Activated CD4-positive, alpha-beta T cell treated with anti-CD3 and anti-CD28 coated beads, Interleukin-10, Interleukin-2, amounts not matched to agents 100 ng/mL and 50 ng/mL, durations not matched to agents 16 hours and 8 hours (primary cell): ENCODE measurements at regions not wholly inside any gene's neighbourhood (a gene's known extent, or its start where the extent isn't known, plus 50 kb on each side); places are given as distances from the start of the nearest gene placed in this dataset.
"Not testable (repeated sequence)": the region's sequence is repeated elsewhere in the genome, so short reads cannot be mapped to it uniquely, and the experiment has no call there.

Experiments
- DNase-seq: peaks from one replicate; pipeline ENCODE4 v3.0.0-alpha.2; 2020

DNA sequence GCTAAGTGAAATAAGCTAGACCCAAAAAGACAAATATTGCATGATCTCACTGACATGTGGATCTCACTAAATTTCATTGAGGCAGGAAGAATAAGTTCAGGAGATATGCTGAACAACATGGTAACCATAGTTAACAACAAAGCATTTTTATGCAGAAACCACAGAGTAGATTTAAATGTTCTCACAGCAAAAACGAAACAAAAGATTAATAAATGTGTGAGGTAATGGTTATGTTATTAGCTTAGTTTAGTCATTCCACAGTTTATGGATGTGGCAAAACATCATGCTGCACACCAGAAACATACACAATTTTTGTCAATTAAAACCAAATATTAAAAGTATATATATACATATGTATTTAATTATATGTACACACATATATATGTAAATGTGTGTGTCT is 765.8 kb downstream of the SLITRK5 start:
- no peak for DNase-seq

DNA sequence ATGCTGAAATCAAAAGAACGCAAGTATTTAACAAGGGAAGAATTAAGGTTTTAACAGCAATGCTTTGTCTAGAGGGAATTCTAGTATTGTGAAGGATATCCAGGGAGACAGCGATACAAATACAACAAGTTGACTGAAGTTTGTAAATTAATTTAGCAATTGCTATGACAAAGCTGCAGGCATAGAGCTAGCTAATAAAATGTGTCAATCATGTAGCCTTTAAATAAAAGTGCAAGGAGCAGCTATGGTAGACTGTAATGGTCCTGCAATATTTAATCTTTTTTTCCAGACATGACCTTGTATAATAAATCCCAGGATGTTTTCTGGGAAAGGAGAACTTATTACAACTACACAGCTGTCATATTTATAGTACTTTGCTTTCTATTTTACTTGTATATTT is 779.3 kb downstream of the SLITRK5 start:
- DNase-seq: no peak

- no peak for DNase-seq
These were observed 785.0 kb downstream of the SLITRK5 start for GRCh38 chr13:88456151-88456550.

- DNase-seq: no peak
These were observed 788.2 kb downstream of the SLITRK5 start for GRCh38 chr13:88459331-88459730.

DNA sequence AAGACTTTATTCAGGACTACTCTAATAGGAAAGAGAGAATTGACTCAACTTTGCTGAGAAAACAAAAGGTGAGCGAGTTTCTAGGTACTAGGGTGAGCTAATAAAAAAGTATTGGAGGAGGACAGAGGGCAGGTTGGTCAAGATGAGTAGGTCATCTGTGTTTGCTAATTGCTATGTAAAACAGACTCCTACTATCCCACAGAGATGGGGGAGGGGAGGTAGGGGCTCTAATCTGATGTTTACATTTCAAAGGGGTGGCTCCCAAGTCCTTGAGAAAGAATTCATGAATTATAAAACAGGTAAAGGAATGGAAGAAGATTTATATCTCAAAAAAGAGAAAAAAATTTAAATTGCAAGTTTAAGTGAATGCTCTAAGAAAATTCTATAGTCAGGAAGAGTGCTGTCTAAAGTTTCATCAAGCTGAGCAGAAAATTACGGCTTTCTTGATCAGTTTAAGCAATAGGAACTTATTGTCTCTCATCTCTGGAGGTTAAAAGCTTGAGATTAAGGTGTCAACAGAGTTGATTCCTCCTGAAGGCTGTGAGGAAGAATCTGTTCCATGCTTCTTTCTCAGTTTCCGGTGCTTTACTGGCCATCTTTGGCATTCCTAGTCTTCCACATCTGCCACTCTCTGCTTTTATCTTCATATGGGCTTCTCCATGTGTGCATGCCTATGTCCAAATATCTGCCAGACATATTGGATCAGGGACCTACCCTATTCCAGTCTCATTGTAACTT is 790.3 kb downstream of the SLITRK5 start:
- DNase-seq: no peak

DNA sequence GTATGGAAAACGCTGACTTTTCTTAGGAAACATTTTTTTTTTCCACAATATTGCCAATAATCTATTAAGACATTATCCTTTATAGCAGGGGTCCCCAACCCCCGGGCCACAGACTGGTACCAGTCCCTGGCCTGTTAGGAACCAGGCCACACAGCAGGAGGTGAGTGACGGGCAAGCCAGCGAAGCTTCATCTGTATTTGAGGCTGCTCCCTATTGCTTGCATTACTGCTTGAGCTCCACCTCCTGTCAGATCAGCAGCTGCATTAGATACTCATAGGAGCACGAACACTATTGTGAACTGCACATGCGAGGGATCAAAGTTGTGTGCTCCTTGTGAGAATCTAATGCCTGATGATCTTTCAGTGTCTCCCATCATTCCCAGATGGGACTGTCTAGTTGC is 793.7 kb downstream of the SLITRK5 start:
- no peak for DNase-seq

DNA sequence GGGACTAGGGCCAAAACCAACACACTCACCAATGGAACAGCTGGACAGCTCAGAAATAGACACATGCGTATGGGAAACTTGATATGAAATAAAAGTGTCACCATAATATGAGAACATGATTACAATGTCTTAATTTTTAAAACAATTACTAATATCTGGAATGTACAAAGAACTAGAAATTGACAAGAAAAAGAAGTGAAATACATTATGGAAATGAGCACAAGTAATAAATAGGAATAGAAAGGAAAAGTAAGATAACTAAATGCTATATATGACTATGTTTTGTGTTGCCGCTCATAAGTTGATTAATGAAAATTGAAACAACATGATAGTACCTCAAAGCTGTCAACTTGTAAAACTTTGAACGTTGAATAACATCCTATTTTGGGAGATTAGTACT is 801.1 kb downstream of the SLITRK5 start:
- no peak for DNase-seq

- DNase-seq: no peak
These were observed 812.0 kb downstream of the SLITRK5 start for GRCh38 chr13:88483202-88483601.

GRCh38 chr13:88507909-88508308 is 836.7 kb downstream of the SLITRK5 start:
- no peak for DNase-seq

DNA sequence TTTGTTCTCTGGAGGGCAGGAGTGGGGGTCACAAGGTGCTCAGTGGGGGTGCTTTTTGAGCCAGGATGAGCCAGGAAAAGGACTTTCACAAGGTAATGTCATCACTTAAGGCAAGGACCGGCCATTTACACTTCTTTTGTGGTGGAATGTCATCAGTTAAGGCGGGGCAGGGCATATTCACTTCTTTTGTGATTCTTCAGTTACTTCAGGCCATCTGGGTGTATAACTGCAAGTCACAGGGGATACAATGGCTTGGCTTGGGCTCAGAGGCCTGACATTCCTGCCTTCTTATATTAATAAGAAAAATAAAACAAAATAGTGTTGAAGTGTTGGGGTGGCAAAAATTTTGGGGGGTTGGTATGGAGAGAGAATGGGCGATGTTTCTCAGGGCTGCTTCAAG is 841.8 kb downstream of the SLITRK5 start:
- not testable (repeated sequence) for DNase-seq

DNA sequence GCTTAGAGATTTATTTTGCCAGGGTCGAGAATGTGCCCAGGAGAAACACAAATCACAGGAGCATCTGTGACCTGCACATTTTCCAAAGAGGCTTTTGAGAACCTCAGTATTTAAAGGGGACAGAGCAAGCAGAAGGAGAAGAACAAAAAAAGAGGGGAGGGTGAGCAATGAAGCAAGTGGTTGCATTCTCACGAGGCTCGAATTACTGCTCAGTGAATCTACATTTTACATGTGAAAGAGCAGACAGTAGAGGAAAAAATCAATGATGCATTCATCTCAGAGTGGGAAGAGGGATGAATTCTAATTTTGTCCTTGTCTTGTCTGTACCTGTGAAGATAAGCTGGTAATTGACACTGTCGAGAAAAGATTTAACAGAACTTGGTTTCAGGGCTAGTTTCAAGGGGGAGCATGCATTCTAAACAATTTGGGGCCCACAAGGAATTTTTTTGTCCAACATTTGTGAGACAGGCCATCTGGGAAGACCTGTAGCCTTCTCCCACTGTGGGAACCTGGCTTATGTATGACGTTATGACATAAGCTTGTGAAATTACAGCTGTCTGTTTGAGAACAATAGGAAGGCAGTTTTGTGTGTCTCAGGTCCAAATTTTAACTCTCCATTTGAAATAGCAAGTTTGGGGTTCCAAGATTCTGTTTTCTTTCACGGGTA is 855.1 kb downstream of the SLITRK5 start:
- no peak for DNase-seq

DNA sequence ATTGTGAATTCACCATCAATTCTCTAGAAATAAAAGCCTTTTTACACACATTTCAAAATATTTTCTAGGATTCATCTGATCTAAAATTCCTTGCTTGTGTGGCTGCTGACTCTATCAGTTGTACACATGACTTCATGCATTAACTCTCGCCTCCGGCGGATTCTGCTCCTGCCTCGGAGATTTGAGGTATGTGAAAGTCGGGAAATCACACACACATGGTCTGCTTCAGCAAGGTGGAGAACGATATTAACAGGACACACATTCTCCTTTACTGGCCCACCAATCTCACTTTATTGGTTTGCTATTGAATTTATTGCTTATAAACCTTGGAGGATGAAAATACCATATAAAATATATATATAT is 855.7 kb downstream of the SLITRK5 start:
- DNase-seq: no peak

DNA sequence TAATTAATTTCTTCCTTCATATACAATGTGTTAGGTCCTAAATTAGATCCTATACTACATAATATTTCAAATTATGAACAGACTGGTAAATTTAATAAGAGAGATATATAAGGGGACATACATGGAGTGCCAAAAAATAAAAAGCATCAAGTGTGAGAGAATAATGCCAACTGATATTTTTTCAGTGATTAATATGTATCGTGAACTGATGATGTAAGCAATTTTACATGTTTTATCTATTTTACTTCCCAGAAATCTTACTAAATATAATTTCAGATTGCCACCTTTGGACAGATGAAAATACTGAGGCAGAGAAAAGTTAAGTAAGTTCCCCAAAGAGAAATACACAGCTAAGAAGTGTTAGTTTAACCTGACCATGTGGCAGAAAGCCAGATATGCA is 870.8 kb downstream of the SLITRK5 start:
- DNase-seq: no peak

DNA sequence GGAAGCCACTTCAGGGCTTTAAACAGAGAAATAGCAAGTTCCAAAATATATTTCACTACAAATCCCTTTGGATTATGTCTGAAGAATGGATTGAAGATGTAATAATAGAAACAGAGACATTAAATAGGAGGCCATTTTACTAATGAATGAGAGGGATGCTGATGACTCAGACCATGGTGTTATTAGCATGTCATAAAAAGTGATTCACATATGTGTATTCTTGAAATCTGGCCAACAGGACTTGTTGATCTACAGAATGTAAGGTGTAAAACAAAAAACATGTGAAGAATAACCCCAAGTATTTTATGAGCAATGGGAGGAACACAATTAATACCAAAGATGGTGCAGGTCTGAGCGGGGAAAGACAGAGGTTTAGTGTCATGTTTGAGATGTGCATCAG is 873.7 kb downstream of the SLITRK5 start:
- no peak for DNase-seq

DNA sequence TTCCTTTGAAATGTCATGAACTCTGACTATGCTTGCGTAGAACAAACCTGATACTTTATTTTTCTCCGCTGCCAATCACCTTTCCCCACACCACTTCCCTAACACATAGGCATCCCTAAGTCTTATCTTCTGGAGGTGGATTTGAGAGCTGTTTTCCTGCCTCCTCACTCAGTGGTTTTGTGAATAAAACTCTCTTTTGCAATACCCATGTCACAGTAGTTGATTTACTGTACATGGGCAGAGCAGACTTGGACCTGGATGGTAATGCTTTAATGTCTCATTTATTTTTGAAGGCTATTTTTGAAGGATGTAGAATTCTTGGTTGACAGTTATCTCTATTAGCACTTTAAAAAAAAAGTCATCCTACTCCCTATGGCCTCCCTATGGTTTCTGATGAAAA is 881.8 kb downstream of the SLITRK5 start:
- DNase-seq: no peak

- DNase-seq: no peak
These were observed 894.4 kb downstream of the SLITRK5 start for GRCh38 chr13:88565566-88565965.

DNA sequence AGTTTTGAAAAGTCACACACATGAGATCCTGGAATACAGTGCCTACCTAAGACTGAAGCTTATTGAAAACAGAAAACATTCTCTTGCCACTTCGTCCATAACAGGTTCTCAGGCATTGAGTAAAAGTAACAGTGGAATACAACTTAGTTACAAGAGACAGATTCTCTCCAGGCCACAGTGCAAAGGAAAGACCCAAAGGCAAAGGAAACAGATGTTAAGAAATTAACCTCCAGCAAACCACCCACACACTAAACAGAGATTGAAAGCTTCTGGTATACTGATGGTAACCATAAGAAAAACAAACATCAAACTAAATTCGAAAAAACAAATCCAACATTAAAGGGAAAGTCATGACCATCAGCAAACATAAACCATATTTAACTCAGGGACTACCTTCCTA is 914.7 kb downstream of the SLITRK5 start:
- DNase-seq: no peak

- DNase-seq: no peak
These were observed 915.1 kb downstream of the SLITRK5 start for GRCh38 chr13:88586263-88586662.

GRCh38 chr13:88590574-88590973 is 919.4 kb downstream of the SLITRK5 start:
- no peak for DNase-seq

DNA sequence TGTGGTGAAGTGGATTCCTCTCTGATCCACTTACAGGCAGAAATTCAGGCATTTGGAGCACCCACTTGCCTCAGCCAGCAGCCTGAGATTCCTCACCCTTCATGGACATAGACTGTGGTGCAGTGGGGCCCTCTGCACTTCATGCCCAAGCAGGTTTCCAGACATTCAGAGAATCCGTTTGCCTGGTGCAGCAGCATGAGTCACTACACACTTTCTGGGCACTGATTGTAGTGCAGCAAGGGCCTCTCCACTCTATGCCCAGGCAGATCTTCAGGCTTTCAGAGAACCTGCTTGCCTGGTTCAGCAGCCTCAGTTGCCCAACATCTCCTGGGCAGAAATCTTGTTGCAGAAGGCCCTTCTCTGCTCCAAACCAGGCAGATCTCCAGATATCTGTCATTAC is 920.9 kb downstream of the SLITRK5 start:
- DNase-seq: no peak

DNA sequence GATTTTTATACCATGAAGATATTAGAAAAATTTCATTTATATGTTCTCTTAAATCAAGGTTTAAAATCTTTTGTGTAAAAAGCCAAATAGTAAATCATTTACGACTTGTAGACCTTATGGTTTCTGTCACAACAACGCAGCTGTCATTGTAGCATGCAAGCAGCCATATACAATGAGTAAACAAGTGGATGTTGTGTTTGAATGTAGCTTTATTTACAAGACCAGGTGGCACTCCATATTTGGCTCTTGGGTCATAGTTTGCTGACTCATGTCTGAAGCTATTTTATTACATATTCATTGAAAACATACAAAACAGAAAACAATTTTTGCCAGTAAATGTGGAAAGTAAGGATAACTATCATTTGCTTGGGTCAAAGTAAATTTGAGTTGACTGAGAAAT is 930.8 kb downstream of the SLITRK5 start:
- no peak for DNase-seq

DNA sequence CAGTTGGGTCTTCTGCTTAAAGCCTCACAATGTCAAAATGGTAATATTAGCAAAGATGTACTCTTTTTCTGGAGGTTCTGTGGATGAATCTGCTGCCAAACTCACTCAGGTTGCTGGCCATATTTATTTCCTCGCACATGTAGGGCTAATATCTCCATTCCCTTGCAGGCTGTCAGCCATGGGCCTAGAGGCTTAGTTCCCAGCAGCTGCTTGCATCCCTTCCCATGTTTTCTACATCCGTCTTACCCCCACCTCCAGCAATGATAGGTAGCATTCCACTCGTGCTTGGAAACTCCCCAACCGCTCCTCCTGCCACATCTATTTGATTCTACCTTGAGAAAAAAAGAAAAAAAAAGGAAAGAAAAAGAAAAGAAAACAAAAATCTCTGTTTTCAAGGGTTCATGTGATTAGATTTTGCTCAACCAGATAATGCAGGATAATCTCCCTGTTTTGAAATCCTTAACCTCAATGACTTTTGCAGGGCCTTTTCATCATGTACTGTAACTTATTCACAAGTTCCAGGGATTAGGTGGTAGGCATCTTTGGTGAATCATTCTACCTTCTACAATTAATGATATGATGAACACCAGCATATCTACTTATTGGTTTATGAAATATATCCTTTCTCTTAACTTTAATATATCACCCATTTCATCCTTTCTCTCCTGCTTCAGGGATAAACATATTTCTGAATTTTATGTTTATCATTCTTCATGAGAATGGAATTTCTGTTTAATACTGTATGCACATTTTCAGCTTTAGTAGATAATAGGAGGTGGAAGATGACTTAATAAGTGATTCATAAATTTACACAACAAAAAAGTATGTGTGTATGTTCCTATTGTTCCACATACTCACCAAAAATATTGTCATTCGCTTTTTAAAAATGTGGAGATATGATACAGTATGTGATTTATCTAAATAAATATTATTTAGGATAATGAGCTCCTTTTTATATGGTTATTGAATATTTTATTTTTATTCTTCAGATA is 931.9 kb downstream of the SLITRK5 start:
- DNase-seq: no peak

- DNase-seq: no peak
These were observed 946.0 kb downstream of the SLITRK5 start for GRCh38 chr13:88617176-88617575.
